HG03378 (cell line): ENCODE measurements at regions not wholly inside any gene's neighbourhood (a gene's known extent, or its start where the extent isn't known, plus 50 kb on each side); places are given as distances from the start of the nearest gene placed in this dataset.

ENCODE experiments used
- ATAC-seq: cut with Tn5 transposase; IDR thresholded peaks from one replicate; pipeline ENCODE4 v1.9.1; 2021; ENCODE audit warnings: mild to moderate bottlenecking, moderate library complexity; ENCODE audit not compliant: unreplicated experiment

DNA sequence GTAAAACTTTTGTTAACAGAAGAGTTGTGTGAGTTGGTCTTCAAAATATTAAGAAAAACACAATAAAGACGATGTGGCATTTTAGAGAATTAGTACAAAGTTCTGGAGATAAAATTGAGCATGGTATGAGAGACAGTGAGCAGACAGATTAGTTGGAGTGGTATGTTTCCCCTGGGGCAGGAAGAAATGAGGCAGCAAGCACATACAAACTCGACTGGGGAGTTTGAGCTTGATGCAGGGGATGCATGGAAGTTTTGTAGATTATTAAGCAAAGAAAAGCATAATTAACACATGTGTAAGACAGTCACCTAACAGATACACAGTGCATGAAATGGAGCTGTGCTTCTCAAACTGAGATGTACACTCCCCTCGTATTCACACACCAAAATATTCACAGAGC, 58.1 kb upstream of the IL2 start:
- ATAC-seq: no peak

DNA sequence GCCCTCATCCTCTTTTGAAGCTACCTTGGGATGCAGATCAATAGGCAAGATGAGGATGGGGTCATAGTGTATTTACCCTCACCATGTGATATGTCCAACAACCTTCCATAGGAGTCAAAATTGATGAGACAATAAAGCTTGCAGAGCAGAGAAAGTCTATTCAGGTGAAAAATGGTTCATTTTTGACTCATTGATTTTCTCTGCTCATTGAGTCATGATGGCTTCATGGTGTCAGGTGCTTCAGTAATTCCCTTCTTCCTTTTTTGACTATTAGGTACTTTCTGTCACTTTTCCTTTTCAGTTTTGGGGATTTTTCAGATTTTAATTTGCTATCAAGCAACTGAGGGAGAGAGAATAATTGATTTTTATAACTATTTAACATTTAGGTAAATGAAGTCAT, 55.9 kb upstream of the IL2 start:
- no peak for ATAC-seq

- ATAC-seq: no peak
These were observed 51.6 kb upstream of the IL2 start for GRCh38 chr4:122508083-122508482.
